ENCODE measurements at regions not wholly inside any gene's neighbourhood (a gene's known extent, or its start where the extent isn't known, plus 50 kb on each side); places are given as distances from the start of the nearest gene placed in this dataset.

DNA sequence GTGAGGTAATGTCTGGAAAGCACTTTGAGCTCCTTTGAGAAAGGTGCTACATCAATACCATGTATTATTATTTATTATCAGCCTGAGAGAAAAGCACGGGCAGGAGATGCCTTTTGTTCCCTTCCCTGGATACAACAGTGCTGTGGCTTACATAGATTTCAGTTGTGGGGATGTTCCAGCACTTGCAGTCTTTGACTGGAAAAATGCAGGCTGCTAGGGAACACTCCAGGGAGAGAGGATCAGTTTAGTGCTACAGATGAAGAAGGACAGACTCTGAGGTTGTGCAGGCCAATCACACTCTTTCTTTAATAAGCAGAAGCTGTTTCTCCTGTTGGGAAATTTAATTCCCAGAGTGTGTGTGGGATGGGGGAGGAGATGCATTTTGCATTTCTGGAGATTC lies 94.5 kb upstream of the OBI1 start:
- Histone ChIP-seq H2BK15ac (ENCODE audit: low read length) (no peak overlapping the region), H2AFZ (ENCODE audit: low read length) (peak overlapping the region; percentile 19; the same call in 1 of the 2 replicates), H3K27me3 (replicated peaks in 1 of 4; ENCODE audit: control insufficient read depth in 3 of 4, extremely low read depth in 1 of 4, insufficient read depth in 3 of 4, low read length in 3 of 4) (no peaks in the 10 kb centered on the region), H3K9ac (replicated peaks in 1 of 4; ENCODE audit: extremely low read depth in 1 of 4, low read depth in 3 of 4, low read length in 3 of 4) (no peak overlapping the region), H2BK5ac (ENCODE audit: low read depth, low read length) (no peak overlapping the region), H3K79me2 (ENCODE audit: control insufficient read depth in 1 of 2, insufficient read depth in 2 of 2, low read length in 2 of 2) (no peaks in the 10 kb centered on the region), H3K4me2 (ENCODE audit: insufficient read depth in 1 of 2, low read depth in 2 of 2, low read length in 2 of 2) (no peak overlapping the region), H3K9me3 (ENCODE audit: insufficient read depth in 2 of 2, low read depth in 1 of 2, low read length in 1 of 2) (no peaks in the 10 kb centered on the region), H3K56ac (replicated peaks; ENCODE audit: insufficient read length, low read depth, low read length) (no peak overlapping the region), H2AK5ac (ENCODE audit: low read depth, low read length) (no peak overlapping the region), H4K8ac (ENCODE audit: extremely low read depth, insufficient read depth, low read length) (no peak overlapping the region), H2BK20ac (ENCODE audit: low read length) (no peak overlapping the region), H3K18ac (ENCODE audit: extremely low read depth, low read length) (no peak overlapping the region), H3K23me2 (ENCODE audit: low read depth, low read length) (no peaks in the 10 kb centered on the region), H2BK120ac (replicated peaks; ENCODE audit: low read depth, low read length) (no peak overlapping the region), H3K36me3 (ENCODE audit: control insufficient read depth in 2 of 4, insufficient read depth in 4 of 4, low read length in 3 of 4) (no peaks in the 10 kb centered on the region; a peak in 1 of 8 replicates), H3K23ac (ENCODE audit: insufficient read length) (no peak overlapping the region), H4K20me1 (replicated peaks in 1 of 2; ENCODE audit: control insufficient read depth in 1 of 2, insufficient read depth in 2 of 2, low read length in 2 of 2) (no peaks in the 10 kb centered on the region), H3K14ac (ENCODE audit: insufficient read length) (no peak overlapping the region), H2BK12ac (ENCODE audit: low read depth, low read length) (no peak overlapping the region), H3K79me1 (ENCODE audit: low read depth, low read length) (no peaks in the 10 kb centered on the region), H3K4me3 (ENCODE audit: extremely low read depth in 1 of 4, insufficient read depth in 2 of 4, low read depth in 3 of 4, low read length in 4 of 4) (no peak overlapping the region), H3K4ac (replicated peaks; ENCODE audit: insufficient read length, low read depth, low read length) (no peak overlapping the region), H3K27ac (ENCODE audit: low read depth, low read length) (no peak overlapping the region), H4K91ac (replicated peaks; ENCODE audit: insufficient read length, low read length) (no peak overlapping the region), H4K5ac (ENCODE audit: insufficient read length, low read depth, low read length) (no peak overlapping the region), H3K4me1 (replicated peaks in 1 of 4; ENCODE audit: control insufficient read depth in 3 of 4, insufficient read depth in 4 of 4, low read length in 3 of 4) (peaks cover 0 to 6% (median 1%) of the 10 kb centered on the region in 4 experiments; a peak in 2 of 7 replicates)
- CTCF ChIA-PET (ENCODE audit: partially characterized antibody): interaction anchor here (1.0 to 1.1 kb wide), 2 partner anchors 11 to 15 kb away, joined by 3 read pairs; no protein-coding TSS in a partner anchor
- WGBS, 2 experiments (ENCODE audit: extremely low coverage in 1 of 2, insufficient coverage in 1 of 2, insufficient read length in 1 of 2, insufficient replicate concordance in 2 of 2, low coverage in 1 of 2, low lambda C conversion rate in 2 of 2, missing lambda C conversion rate in 1 of 2): 88% methylated on average over 1 of the region's 1 CpG; no CpG with 5 or more reads in 1 of the 2 experiments
- POLR2A ChIA-PET (ENCODE audit: partially characterized antibody): no interaction called here
- FAIRE-seq (no peak), DNase-seq (ENCODE audit: low read depth in 1 of 2, low spot score in 2 of 2) (no peak)
- TF ChIP-seq, protein P1, sequence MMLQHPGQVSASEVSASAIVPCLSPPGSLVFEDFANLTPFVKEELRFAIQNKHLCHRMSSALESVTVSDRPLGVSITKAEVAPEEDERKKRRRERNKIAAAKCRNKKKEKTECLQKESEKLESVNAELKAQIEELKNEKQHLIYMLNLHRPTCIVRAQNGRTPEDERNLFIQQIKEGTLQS (IDR thresholded peaks at IDR 0.05; ENCODE audit: insufficient read depth, low read depth, low read length): no peak
- TF ChIP-seq KDM1A (IDR thresholded peaks at IDR 0.05; ENCODE audit: borderline replicate concordance, low read length): no peak
- no peak for TF ChIP-seq POLR2A (IDR thresholded peaks at IDR 0.05; ENCODE audit: control extremely low read depth in 1 of 2, low read depth in 2 of 2, low read length in 2 of 2)
- no peak for TF ChIP-seq SRF (IDR thresholded peaks at IDR 0.05; ENCODE audit: low read depth, low read length)
- TF ChIP-seq TCF12 (IDR thresholded peaks at IDR 0.05; ENCODE audit: low read depth, low read length): no peak

All from H1 (cell line).